ENCODE measurements at regions not wholly inside any gene's neighbourhood (a gene's known extent, or its start where the extent isn't known, plus 50 kb on each side); places are given as distances from the start of the nearest gene placed in this dataset.

DNA sequence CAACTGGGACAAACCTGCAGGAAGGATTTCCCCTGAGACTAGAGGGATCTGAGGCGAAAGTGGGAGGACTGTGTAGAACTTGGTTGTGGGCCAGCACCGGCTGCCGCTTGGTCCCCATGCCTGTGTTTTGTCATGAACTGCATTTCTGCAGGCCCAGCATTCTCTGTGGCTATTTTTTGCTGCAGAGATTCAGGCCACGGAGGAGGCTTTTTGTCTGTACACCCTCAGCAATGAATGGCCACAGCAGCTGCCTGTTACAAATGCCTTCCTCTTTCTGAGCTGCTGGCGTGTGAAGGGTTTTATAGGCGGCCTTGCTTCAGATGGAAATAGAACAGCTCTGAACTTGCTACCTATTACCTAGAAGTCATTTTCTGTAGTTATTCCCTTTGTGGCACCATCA, 164.4 kb downstream of the SH2D4B start:
- TF ChIP-seq ZNF70 (CRISPR knock-in tag; IDR thresholded peaks at IDR 0.05) (no peak), TCF4 (CRISPR knock-in tag; IDR thresholded peaks at IDR 0.05; ENCODE audit: borderline replicate concordance) (no peak), CSDC2 (CRISPR knock-in tag; IDR thresholded peaks at IDR 0.05) (no peak), TOX (CRISPR knock-in tag; IDR thresholded peaks at IDR 0.05; ENCODE audit: borderline replicate concordance) (no peak), ISL1 (CRISPR knock-in tag; IDR thresholded peaks at IDR 0.05) (no peak), GLIS3 (CRISPR knock-in tag; IDR thresholded peaks at IDR 0.05) (no peak)
- TF ChIP-seq, protein P1, sequence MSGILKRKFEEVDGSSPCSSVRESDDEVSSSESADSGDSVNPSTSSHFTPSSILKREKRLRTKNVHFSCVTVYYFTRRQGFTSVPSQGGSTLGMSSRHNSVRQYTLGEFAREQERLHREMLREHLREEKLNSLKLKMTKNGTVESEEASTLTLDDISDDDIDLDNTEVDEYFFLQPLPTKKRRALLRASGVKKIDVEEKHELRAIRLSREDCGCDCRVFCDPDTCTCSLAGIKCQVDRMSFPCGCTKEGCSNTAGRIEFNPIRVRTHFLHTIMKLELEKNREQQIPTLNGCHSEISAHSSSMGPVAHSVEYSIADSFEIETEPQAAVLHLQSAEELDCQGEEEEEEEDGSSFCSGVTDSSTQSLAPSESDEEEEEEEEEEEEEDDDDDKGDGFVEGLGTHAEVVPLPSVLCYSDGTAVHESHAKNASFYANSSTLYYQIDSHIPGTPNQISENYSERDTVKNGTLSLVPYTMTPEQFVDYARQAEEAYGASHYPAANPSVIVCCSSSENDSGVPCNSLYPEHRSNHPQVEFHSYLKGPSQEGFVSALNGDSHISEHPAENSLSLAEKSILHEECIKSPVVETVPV (CRISPR knock-in tag; IDR thresholded peaks at IDR 0.05), result no peak
- TF ChIP-seq, protein P2, sequence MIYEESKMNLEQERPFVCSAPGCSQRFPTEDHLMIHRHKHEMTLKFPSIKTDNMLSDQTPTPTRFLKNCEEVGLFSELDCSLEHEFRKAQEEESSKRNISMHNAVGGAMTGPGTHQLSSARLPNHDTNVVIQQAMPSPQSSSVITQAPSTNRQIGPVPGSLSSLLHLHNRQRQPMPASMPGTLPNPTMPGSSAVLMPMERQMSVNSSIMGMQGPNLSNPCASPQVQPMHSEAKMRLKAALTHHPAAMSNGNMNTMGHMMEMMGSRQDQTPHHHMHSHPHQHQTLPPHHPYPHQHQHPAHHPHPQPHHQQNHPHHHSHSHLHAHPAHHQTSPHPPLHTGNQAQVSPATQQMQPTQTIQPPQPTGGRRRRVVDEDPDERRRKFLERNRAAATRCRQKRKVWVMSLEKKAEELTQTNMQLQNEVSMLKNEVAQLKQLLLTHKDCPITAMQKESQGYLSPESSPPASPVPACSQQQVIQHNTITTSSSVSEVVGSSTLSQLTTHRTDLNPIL (CRISPR knock-in tag; IDR thresholded peaks at IDR 0.05; ENCODE audit: low read depth), result no peak
- no peak for ATAC-seq

DNA sequence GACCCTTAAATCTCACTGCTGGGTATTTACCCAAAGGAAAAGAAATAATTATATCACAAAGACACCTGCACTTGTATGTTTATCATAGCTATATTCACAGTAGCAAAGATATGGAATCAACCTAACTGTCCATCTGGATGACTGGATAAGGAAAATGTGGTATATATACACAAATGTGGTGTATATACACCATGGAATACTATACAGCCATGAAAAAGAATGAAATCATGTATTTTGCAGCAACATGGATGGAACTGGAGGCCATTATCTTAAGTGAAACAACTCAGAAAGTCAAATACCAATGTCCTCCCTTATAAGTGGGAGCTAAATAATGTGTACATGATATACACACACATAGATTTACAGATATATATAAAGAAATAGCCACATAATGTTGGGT, 168.2 kb downstream of the SH2D4B start:
- TF ChIP-seq ARNTL (CRISPR knock-in tag; IDR thresholded peaks at IDR 0.05; ENCODE audit: borderline replicate concordance, low read depth), result no peak
- no peak for TF ChIP-seq OSR1 (CRISPR knock-in tag; IDR thresholded peaks at IDR 0.05)
- TF ChIP-seq ZFP3 (CRISPR knock-in tag; IDR thresholded peaks at IDR 0.05), result no peak
- no peak for TF ChIP-seq CSDC2 (CRISPR knock-in tag; IDR thresholded peaks at IDR 0.05)
- TF ChIP-seq, protein P1 (CRISPR knock-in tag; IDR thresholded peaks at IDR 0.05), result no peak
- TF ChIP-seq, protein P3, sequence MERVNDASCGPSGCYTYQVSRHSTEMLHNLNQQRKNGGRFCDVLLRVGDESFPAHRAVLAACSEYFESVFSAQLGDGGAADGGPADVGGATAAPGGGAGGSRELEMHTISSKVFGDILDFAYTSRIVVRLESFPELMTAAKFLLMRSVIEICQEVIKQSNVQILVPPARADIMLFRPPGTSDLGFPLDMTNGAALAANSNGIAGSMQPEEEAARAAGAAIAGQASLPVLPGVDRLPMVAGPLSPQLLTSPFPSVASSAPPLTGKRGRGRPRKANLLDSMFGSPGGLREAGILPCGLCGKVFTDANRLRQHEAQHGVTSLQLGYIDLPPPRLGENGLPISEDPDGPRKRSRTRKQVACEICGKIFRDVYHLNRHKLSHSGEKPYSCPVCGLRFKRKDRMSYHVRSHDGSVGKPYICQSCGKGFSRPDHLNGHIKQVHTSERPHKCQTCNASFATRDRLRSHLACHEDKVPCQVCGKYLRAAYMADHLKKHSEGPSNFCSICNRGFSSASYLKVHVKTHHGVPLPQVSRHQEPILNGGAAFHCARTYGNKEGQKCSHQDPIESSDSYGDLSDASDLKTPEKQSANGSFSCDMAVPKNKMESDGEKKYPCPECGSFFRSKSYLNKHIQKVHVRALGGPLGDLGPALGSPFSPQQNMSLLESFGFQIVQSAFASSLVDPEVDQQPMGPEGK (CRISPR knock-in tag; IDR thresholded peaks at IDR 0.05; ENCODE audit: borderline replicate concordance), result no peak
- TF ChIP-seq ZNF70 (CRISPR knock-in tag; IDR thresholded peaks at IDR 0.05), result no peak
- TF ChIP-seq, protein P4, sequence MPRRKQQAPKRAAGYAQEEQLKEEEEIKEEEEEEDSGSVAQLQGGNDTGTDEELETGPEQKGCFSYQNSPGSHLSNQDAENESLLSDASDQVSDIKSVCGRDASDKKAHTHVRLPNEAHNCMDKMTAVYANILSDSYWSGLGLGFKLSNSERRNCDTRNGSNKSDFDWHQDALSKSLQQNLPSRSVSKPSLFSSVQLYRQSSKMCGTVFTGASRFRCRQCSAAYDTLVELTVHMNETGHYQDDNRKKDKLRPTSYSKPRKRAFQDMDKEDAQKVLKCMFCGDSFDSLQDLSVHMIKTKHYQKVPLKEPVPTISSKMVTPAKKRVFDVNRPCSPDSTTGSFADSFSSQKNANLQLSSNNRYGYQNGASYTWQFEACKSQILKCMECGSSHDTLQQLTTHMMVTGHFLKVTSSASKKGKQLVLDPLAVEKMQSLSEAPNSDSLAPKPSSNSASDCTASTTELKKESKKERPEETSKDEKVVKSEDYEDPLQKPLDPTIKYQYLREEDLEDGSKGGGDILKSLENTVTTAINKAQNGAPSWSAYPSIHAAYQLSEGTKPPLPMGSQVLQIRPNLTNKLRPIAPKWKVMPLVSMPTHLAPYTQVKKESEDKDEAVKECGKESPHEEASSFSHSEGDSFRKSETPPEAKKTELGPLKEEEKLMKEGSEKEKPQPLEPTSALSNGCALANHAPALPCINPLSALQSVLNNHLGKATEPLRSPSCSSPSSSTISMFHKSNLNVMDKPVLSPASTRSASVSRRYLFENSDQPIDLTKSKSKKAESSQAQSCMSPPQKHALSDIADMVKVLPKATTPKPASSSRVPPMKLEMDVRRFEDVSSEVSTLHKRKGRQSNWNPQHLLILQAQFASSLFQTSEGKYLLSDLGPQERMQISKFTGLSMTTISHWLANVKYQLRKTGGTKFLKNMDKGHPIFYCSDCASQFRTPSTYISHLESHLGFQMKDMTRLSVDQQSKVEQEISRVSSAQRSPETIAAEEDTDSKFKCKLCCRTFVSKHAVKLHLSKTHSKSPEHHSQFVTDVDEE (CRISPR knock-in tag; IDR thresholded peaks at IDR 0.05), result no peak
- TF ChIP-seq ZC3H10 (CRISPR knock-in tag; IDR thresholded peaks at IDR 0.05), result no peak
- TF ChIP-seq, protein P2 (CRISPR knock-in tag; IDR thresholded peaks at IDR 0.05; ENCODE audit: low read depth), result no peak
- TF ChIP-seq ZNF8 (CRISPR knock-in tag; IDR thresholded peaks at IDR 0.05), result no peak
- ATAC-seq, result no peak

DNA sequence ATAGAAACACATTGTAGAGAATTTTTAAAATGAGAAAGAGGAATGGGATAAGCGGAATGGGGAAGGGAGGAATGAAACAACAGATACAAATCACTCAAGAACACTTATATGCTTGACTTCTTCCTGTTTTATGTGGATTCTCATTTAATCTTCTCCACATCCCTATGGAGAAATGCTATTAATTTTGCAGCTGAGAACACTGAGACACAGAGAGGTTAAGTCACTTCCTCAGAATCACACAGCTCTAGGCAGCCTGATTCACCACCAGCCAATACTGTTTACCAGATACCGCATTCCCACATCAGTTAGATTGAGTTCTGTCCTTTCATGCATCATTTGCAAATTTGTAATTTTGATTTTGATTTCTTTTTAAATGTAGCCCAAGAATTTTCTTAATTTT, 170.5 kb downstream of the SH2D4B start:
- no peak for ATAC-seq
- no peak for TF ChIP-seq TCF4 (CRISPR knock-in tag; IDR thresholded peaks at IDR 0.05; ENCODE audit: borderline replicate concordance)
- TF ChIP-seq ZNF565 (CRISPR knock-in tag; conservative IDR thresholded peaks at IDR 0.05; ENCODE audit: low read depth), result no peak
- TF ChIP-seq, protein P5, sequence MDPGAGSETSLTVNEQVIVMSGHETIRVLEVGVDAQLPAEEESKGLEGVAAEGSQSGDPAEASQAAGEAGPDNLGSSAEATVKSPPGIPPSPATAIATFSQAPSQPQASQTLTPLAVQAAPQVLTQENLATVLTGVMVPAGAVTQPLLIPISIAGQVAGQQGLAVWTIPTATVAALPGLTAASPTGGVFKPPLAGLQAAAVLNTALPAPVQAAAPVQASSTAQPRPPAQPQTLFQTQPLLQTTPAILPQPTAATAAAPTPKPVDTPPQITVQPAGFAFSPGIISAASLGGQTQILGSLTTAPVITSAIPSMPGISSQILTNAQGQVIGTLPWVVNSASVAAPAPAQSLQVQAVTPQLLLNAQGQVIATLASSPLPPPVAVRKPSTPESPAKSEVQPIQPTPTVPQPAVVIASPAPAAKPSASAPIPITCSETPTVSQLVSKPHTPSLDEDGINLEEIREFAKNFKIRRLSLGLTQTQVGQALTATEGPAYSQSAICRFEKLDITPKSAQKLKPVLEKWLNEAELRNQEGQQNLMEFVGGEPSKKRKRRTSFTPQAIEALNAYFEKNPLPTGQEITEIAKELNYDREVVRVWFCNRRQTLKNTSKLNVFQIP (CRISPR knock-in tag; IDR thresholded peaks at IDR 0.05; ENCODE audit: borderline replicate concordance, low read depth), result no peak
- TF ChIP-seq ZFP3 (CRISPR knock-in tag; IDR thresholded peaks at IDR 0.05), result no peak
- no peak for TF ChIP-seq ESRRG (CRISPR knock-in tag; IDR thresholded peaks at IDR 0.05)
- TF ChIP-seq ZC3H10 (CRISPR knock-in tag; IDR thresholded peaks at IDR 0.05), result no peak
- no peak for TF ChIP-seq ZFP30 (CRISPR knock-in tag; IDR thresholded peaks at IDR 0.05)
- TF ChIP-seq PPARA (CRISPR knock-in tag; IDR thresholded peaks at IDR 0.05; ENCODE audit: borderline replicate concordance), result no peak
- no peak for TF ChIP-seq ARNTL (CRISPR knock-in tag; IDR thresholded peaks at IDR 0.05; ENCODE audit: borderline replicate concordance, low read depth)
